ENCODE measurements at regions not wholly inside any gene's neighbourhood (a gene's known extent, or its start where the extent isn't known, plus 50 kb on each side); places are given as distances from the start of the nearest gene placed in this dataset.

GRCh38 chr18:10153924-10154752 is 240.3 kb downstream of the VAPA start:
- H3K27ac ChIP-seq (ENCODE audit: low read depth in 1 of 2, low read length in 1 of 2) = no peak overlapping the region
- no peak overlapping the region for H3K9ac ChIP-seq (ENCODE audit: insufficient read depth in 1 of 2, low read length in 2 of 2)
- H3K36me3 ChIP-seq (ENCODE audit: control insufficient read depth in 4 of 4, insufficient read depth in 4 of 4, low read length in 4 of 4) = no peaks in the 10 kb centered on the region
- H3K9me3 ChIP-seq (ENCODE audit: control insufficient read depth in 4 of 4, insufficient read depth in 3 of 4, low read length in 3 of 4) = no peaks in the 10 kb centered on the region
- H3K4me3 ChIP-seq = no peak overlapping the region
- 87 to 92% methylated on average over 2 of the region's 2 CpGs for WGBS, 2 donors
- no peak for DNase-seq
- no peaks in the 10 kb centered on the region for H3K4me1 ChIP-seq (ENCODE audit: control insufficient read depth in 5 of 5, insufficient read depth in 5 of 5, low read length in 5 of 5)
- H3K27me3 ChIP-seq (ENCODE audit: control insufficient read depth in 3 of 3, insufficient read depth in 3 of 3, low read length in 2 of 3) = no peaks in the 10 kb centered on the region
- TF ChIP-seq CTCF (IDR thresholded peaks at IDR 0.05; ENCODE audit: control extremely low read depth, extremely low read depth) = no peak
- no peak for ATAC-seq (ENCODE audit: insufficient read depth, low FRiP score)

GRCh38 chr18:10157706-10158105 is 243.9 kb downstream of the VAPA start:
- Histone ChIP-seq H3K36me3 (ENCODE audit: control insufficient read depth in 4 of 4, insufficient read depth in 4 of 4, low read length in 4 of 4) (no peaks in the 10 kb centered on the region), H3K4me1 (ENCODE audit: control insufficient read depth in 5 of 5, insufficient read depth in 5 of 5, low read length in 5 of 5) (no peaks in the 10 kb centered on the region), H3K27ac (ENCODE audit: low read depth in 1 of 2, low read length in 1 of 2) (no peak overlapping the region), H3K4me3 (no peak overlapping the region), H3K9me3 (ENCODE audit: control insufficient read depth in 4 of 4, insufficient read depth in 3 of 4, low read length in 3 of 4) (no peaks in the 10 kb centered on the region), H3K9ac (ENCODE audit: insufficient read depth in 1 of 2, low read length in 2 of 2) (no peak overlapping the region), H3K27me3 (ENCODE audit: control insufficient read depth in 3 of 3, insufficient read depth in 3 of 3, low read length in 2 of 3) (no peaks in the 10 kb centered on the region)
- 95 to 96% methylated on average over 6 of the region's 6 CpGs for WGBS, 2 donors
- ATAC-seq (ENCODE audit: insufficient read depth, low FRiP score) = no peak
- TF ChIP-seq CTCF (IDR thresholded peaks at IDR 0.05; ENCODE audit: control extremely low read depth, extremely low read depth) = no peak
- DNase-seq = no peak

- TF ChIP-seq CTCF (IDR thresholded peaks at IDR 0.05; ENCODE audit: control extremely low read depth, extremely low read depth) = no peak
- Histone ChIP-seq H3K27me3 (ENCODE audit: control insufficient read depth in 3 of 3, insufficient read depth in 3 of 3, low read length in 2 of 3) (no peaks in the 10 kb centered on the region), H3K27ac (ENCODE audit: low read depth in 1 of 2, low read length in 1 of 2) (no peak overlapping the region), H3K9me3 (ENCODE audit: control insufficient read depth in 4 of 4, insufficient read depth in 3 of 4, low read length in 3 of 4) (no peaks in the 10 kb centered on the region), H3K9ac (ENCODE audit: insufficient read depth in 1 of 2, low read length in 2 of 2) (no peak overlapping the region), H3K4me3 (no peak overlapping the region), H3K4me1 (ENCODE audit: control insufficient read depth in 5 of 5, insufficient read depth in 5 of 5, low read length in 5 of 5) (no peaks in the 10 kb centered on the region), H3K36me3 (ENCODE audit: control insufficient read depth in 4 of 4, insufficient read depth in 4 of 4, low read length in 4 of 4) (no peaks in the 10 kb centered on the region)
- DNase-seq = peak in 1 of 3 donors; percentile 13
- no peak for ATAC-seq (ENCODE audit: insufficient read depth, low FRiP score)
- 85 to 89% methylated on average over 10 of the region's 10 CpGs for WGBS, 2 donors
Measured at GRCh38 chr18:10160251-10160650, 246.4 kb downstream of the VAPA start.
